AG04450 (cell line): ENCODE measurements at regions not wholly inside any gene's neighbourhood (a gene's known extent, or its start where the extent isn't known, plus 50 kb on each side); places are given as distances from the start of the nearest gene placed in this dataset.
A peak's percentile ranks its signal among the peaks of the same experiment; 100 is the strongest.

Experiments
- CTCF ChIA-PET: fragments of 300-600, 350-600 bp; formaldehyde crosslinking; extraction: SDS; loops from one replicate; lab custom pipeline; 2022; ENCODE audit warnings: antibody characterized with exemption, inconsistent platforms; lab: Charles Lee
- POLR2A ChIA-PET: fragments of 350-600 bp; formaldehyde crosslinking; extraction: SDS; loops from one replicate; lab custom pipeline; 2021; ENCODE audit warnings: antibody characterized with exemption, inconsistent platforms; lab: Yijun Ruan, JAX
- DNase-seq: peaks from one replicate; pipeline ENCODE4 v3.0.0-alpha.2; 2011; ENCODE audit warnings: low read depth, low spot score
- H3K27ac ChIP-seq: one replicate; pipeline ENCODE4 v1.5.1; 2012; ENCODE audit warnings: low read depth, low read length, control low read depth
- H3K27me3 ChIP-seq: one replicate; pipeline ENCODE4 v1.6.0; 2012; ENCODE audit warnings: low read length; ENCODE audit not compliant: control insufficient read depth, insufficient read depth
- H3K4me3 ChIP-seq: 2 replicates; pipeline ENCODE4 v1.5.1; 2011; ENCODE audit warnings: mild to moderate bottlenecking, low read depth, low read length, control low read depth
- H3K9me3 ChIP-seq: 2 replicates; pipeline ENCODE4 v1.5.1; 2012; ENCODE audit warnings: low read length; ENCODE audit not compliant: control insufficient read depth, insufficient read depth
- TF ChIP-seq, protein P1 (sequence below): IDR thresholded peaks from 2 replicates; pipeline ENCODE4 v1.5.1; 2011; ENCODE audit warnings: low read depth, low read length, control low read depth, inconsistent platforms

DNA sequence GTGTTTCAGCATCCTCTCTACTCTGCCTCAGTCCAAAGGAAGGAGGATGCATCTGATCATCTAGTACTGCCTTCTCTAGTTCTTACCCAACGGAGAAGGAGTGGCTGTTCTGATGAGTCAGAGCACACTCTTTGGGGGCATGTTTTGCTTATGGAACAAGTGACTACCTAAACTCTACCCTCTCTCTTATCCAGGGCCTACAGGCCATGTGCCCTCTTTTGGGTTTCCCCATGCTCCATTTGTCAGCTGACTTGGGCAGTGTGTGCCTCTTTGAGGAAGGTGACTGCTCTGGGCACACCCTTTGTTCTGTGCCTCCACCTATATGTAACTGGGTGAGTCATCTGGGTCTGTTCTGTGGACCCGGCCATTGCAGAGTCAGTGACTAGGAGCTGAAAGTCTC lies 89.6 kb upstream of the BNC2 start:
- TF ChIP-seq, protein P1, sequence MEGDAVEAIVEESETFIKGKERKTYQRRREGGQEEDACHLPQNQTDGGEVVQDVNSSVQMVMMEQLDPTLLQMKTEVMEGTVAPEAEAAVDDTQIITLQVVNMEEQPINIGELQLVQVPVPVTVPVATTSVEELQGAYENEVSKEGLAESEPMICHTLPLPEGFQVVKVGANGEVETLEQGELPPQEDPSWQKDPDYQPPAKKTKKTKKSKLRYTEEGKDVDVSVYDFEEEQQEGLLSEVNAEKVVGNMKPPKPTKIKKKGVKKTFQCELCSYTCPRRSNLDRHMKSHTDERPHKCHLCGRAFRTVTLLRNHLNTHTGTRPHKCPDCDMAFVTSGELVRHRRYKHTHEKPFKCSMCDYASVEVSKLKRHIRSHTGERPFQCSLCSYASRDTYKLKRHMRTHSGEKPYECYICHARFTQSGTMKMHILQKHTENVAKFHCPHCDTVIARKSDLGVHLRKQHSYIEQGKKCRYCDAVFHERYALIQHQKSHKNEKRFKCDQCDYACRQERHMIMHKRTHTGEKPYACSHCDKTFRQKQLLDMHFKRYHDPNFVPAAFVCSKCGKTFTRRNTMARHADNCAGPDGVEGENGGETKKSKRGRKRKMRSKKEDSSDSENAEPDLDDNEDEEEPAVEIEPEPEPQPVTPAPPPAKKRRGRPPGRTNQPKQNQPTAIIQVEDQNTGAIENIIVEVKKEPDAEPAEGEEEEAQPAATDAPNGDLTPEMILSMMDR = no peak
- Histone ChIP-seq H3K27ac (peak overlapping the region; percentile 34), H3K9me3 (peaks cover 2% of the 10 kb centered on the region; the same call in 1 of the 2 replicates), H3K4me3 (no peak overlapping the region), H3K27me3 (no peaks in the 10 kb centered on the region)
- ChIA-PET POLR2A (no interaction called here), CTCF (no interaction called here)
- no peak for DNase-seq

DNA sequence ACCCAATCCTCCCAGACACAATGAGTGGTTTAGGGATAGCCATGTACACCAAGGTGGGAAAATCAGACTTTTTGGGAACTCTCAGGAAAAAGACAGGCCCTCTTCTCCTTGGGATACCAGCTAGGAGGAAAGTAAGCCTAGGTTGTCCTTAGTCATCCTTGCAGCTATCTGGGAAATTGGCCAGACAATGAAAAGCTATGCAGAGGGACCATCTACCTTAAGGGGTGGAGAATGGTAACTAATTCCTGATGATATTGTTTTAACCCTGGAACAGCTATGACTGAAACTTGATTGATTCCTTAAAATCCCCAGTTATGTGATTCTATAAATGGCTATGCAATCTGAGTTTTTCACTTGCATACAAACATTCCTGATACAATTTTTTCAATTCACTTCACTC lies 88.9 kb upstream of the BNC2 start:
- no peak for DNase-seq
- POLR2A ChIA-PET = interaction anchor here (0.6 kb wide), 1 partner anchor 21 kb away, joined by 5 read pairs; no protein-coding TSS in a partner anchor

DNA sequence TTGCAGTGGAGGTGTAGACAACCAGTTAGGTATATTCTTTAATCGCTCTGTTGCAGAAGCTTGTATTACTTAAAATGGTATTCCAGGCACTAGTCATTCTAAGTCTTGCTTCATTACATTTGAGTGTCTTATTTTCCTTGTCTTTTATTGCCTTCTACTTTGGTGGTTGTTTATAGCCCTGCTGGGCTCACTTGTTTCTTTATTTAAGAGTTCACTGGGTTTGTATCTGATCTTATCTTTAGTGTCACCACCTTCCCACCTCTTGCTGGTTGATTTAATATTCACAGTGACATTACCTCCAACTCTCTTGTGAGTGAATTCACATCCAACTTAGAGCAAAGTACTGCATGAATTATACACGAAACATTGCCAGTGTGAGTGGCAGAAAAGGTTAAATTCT lies 83.6 kb upstream of the BNC2 start:
- H3K9me3 ChIP-seq = no peaks in the 10 kb centered on the region
- H3K4me3 ChIP-seq = no peak overlapping the region
- ChIA-PET CTCF (no interaction called here), POLR2A (no interaction called here)
- H3K27me3 ChIP-seq = no peaks in the 10 kb centered on the region
- no peak for DNase-seq
- H3K27ac ChIP-seq = no peak overlapping the region
- TF ChIP-seq, protein P1 = no peak

More for the DNA sequence above, 88.9 kb upstream of the BNC2 start:
- TF ChIP-seq, protein P1 = no peak
- CTCF ChIA-PET = no interaction called here
- H3K27ac ChIP-seq = no peak overlapping the region
- no peak overlapping the region for H3K4me3 ChIP-seq
- no peaks in the 10 kb centered on the region for H3K27me3 ChIP-seq
- H3K9me3 ChIP-seq = no peaks in the 10 kb centered on the region; the same call in 1 of the 2 replicates

DNA sequence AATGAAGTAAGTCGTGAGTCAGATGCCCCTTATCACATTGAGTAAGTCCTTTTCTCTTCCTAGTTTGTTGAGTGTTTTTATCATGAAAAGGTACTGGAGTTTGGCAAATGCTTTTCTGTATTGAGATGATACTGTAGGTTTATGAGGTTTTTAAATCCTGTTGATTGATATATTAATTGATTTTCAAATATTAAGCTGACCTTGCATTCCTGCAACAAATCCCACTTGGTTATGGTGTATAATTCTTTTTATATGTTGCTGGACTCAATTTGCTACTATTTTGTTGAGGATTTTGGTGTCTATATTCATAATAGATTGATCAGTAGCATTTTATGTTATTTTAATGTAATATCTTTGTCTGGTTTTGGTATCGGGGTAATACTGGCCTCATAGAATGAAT lies 81.0 kb upstream of the BNC2 start:
- H3K4me3 ChIP-seq = no peak overlapping the region
- TF ChIP-seq, protein P1 = no peak
- CTCF ChIA-PET = interaction anchor here (0.7 kb wide), 1 partner anchor 36 kb away, joined by 5 read pairs; no protein-coding TSS in a partner anchor
- no peak for DNase-seq
- POLR2A ChIA-PET = no interaction called here
- no peak overlapping the region for H3K27ac ChIP-seq
- H3K9me3 ChIP-seq = no peaks in the 10 kb centered on the region
- no peaks in the 10 kb centered on the region for H3K27me3 ChIP-seq

DNA sequence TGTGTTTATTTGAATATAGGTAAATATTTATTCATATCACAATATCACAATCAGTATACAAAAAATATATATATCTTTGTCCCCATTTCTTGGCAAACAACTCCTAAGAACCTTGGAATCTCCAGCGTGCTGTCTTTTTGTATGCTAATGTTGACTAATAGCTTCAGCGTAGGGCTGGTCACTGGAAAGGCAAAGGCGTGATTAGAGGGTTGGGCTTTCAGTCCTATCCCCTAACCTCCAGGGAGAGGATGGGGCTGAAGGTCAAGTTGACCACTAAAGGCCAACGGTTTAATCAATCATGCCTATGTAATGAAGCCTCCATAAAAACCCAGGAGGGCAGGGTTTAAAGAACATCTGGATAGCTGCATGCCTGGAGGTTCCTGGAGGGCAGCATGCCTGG lies 79.6 kb upstream of the BNC2 start:
- H3K9me3 ChIP-seq = no peaks in the 10 kb centered on the region
- DNase-seq = no peak
- ChIA-PET CTCF (no interaction called here), POLR2A (no interaction called here)
- TF ChIP-seq, protein P1 = no peak
- H3K4me3 ChIP-seq = no peak overlapping the region
- H3K27ac ChIP-seq = no peak overlapping the region
- no peaks in the 10 kb centered on the region for H3K27me3 ChIP-seq
